ENCODE measurements at regions not wholly inside any gene's neighbourhood (a gene's known extent, or its start where the extent isn't known, plus 50 kb on each side); places are given as distances from the start of the nearest gene placed in this dataset.

GRCh38 chr2:59737299-59737698 is 816.2 kb downstream of the BCL11A start:
- Mint-ChIP-seq H3K4me3 (ENCODE audit: unreplicated experiment) (no peak overlapping the region), H3K4me1 (ENCODE audit: unreplicated experiment) (no peaks in the 10 kb centered on the region), H3K27me3 (ENCODE audit: unreplicated experiment) (no peaks in the 10 kb centered on the region), H3K36me3 (ENCODE audit: low read depth, unreplicated experiment) (no peaks in the 10 kb centered on the region), H3K27ac (ENCODE audit: unreplicated experiment) (no peak overlapping the region), H3K9me3 (ENCODE audit: unreplicated experiment) (no peaks in the 10 kb centered on the region)
- no peak for DNase-seq (ENCODE audit: low spot score)
- TF ChIP-seq, protein P1, sequence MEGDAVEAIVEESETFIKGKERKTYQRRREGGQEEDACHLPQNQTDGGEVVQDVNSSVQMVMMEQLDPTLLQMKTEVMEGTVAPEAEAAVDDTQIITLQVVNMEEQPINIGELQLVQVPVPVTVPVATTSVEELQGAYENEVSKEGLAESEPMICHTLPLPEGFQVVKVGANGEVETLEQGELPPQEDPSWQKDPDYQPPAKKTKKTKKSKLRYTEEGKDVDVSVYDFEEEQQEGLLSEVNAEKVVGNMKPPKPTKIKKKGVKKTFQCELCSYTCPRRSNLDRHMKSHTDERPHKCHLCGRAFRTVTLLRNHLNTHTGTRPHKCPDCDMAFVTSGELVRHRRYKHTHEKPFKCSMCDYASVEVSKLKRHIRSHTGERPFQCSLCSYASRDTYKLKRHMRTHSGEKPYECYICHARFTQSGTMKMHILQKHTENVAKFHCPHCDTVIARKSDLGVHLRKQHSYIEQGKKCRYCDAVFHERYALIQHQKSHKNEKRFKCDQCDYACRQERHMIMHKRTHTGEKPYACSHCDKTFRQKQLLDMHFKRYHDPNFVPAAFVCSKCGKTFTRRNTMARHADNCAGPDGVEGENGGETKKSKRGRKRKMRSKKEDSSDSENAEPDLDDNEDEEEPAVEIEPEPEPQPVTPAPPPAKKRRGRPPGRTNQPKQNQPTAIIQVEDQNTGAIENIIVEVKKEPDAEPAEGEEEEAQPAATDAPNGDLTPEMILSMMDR (IDR thresholded peaks at IDR 0.05; ENCODE audit: unreplicated experiment), result no peak

DNA sequence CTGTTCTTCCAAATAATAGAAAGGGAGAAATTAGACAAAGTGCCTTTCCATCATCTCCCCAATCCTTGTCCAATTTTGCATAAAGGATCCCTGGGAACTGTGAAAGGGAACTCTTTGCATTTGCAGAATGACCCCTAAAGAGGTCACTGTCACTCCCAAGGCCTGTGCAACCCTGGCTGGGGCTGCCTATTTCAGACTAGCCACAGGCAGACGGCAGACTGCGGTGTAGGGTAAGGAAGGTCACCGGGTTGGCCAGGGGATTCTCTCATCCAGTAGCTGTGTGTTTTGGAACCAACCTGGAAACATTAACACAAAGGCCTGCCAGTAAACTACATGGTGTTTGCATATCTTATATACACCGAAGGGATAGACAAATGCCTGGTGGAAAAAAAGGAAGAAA is 818.7 kb downstream of the BCL11A start:
- DNase-seq (ENCODE audit: low spot score), result no peak
- Mint-ChIP-seq H3K4me1 (ENCODE audit: unreplicated experiment) (no peaks in the 10 kb centered on the region), H3K9me3 (ENCODE audit: unreplicated experiment) (no peaks in the 10 kb centered on the region), H3K4me3 (ENCODE audit: unreplicated experiment) (no peak overlapping the region), H3K36me3 (ENCODE audit: low read depth, unreplicated experiment) (no peaks in the 10 kb centered on the region), H3K27me3 (ENCODE audit: unreplicated experiment) (no peaks in the 10 kb centered on the region), H3K27ac (ENCODE audit: unreplicated experiment) (no peak overlapping the region)
- TF ChIP-seq, protein P1 (IDR thresholded peaks at IDR 0.05; ENCODE audit: unreplicated experiment), result no peak

DNA sequence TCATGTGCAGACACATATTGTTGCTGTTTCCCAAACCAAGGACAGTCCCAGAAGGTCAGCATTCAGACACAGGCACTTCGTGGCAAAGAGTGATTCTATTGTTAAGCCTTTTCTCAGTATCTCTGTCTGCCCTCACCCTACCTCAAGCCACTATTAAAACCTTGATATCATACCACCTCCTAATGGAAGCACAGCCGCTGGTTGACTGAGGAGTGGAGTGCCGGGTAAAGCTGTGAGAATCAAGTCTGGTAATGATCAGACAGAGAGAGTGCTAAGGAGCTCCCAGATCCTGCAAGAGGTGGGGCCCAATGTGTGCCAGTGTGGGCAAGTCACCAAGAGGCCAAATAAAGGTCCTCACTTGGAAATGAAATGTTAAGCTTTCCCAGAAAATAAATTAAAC is 819.5 kb downstream of the BCL11A start:
- H3K27ac Mint-ChIP-seq (ENCODE audit: unreplicated experiment), result no peak overlapping the region
- H3K27me3 Mint-ChIP-seq (ENCODE audit: unreplicated experiment), result no peaks in the 10 kb centered on the region
- DNase-seq (ENCODE audit: low spot score), result no peak
- no peaks in the 10 kb centered on the region for H3K9me3 Mint-ChIP-seq (ENCODE audit: unreplicated experiment)
- no peaks in the 10 kb centered on the region for H3K4me1 Mint-ChIP-seq (ENCODE audit: unreplicated experiment)
- H3K4me3 Mint-ChIP-seq (ENCODE audit: unreplicated experiment), result no peak overlapping the region
- TF ChIP-seq, protein P1 (IDR thresholded peaks at IDR 0.05; ENCODE audit: unreplicated experiment), result no peak
- no peaks in the 10 kb centered on the region for H3K36me3 Mint-ChIP-seq (ENCODE audit: low read depth, unreplicated experiment)

DNA sequence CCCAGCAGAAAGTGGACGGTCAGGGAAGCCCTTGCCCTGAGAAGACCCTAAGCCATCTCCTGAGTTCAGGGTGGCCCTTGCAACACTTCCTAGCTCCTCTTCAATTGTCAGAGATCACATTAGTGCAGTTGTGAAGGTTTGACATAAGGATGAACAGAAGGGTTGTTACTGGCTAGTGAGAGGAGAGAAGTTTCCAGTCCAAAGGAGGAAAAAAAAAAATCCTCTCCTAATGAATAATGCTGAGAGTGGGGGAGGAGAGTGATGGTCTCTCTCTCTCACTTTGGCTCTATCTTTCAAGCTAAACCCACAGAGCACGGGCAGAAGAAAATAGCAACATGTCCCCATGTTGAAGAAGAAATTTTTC is 819.9 kb downstream of the BCL11A start:
- H3K36me3 Mint-ChIP-seq (ENCODE audit: low read depth, unreplicated experiment), result no peaks in the 10 kb centered on the region

DNA sequence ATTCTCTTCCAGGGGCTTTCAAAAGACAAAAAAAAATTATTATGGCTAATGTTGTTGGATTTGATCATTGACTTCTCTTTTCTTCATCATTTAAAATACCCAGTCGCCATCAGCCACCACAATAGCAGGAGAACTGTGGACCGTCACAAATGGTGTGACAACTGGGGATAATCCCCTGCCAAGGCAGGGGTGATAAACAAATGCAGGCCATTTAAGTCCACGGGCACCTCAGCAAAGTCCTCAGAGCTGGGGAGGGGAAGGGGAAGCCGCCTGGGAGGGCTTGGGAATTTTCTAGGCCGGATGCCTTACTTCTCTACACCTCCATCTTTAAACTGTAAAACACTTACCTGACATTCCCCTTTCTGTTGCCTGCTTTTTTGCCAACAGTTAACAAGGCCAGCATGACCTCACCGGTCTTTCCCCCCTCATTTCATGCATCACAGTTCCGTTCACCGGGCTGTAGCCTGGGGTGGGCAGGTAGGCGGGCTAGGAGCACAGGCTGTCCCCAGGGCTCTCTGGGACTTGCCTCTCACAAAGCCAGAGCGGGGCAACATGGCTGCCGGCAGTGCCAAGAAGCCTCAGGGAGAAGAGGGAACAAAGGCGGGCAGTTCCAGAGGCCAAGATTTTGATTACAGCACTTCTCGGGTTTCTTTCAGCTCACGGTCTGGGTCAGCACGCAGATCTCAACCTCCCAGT is 820.4 kb downstream of the BCL11A start:
- DNase-seq (ENCODE audit: low spot score), result no peak
- H3K4me3 Mint-ChIP-seq (ENCODE audit: unreplicated experiment), result no peak overlapping the region
- no peaks in the 10 kb centered on the region for H3K4me1 Mint-ChIP-seq (ENCODE audit: unreplicated experiment)
- H3K36me3 Mint-ChIP-seq (ENCODE audit: low read depth, unreplicated experiment), result no peaks in the 10 kb centered on the region
- no peaks in the 10 kb centered on the region for H3K9me3 Mint-ChIP-seq (ENCODE audit: unreplicated experiment)
- no peaks in the 10 kb centered on the region for H3K27me3 Mint-ChIP-seq (ENCODE audit: unreplicated experiment)
- TF ChIP-seq, protein P1 (IDR thresholded peaks at IDR 0.05; ENCODE audit: unreplicated experiment), result no peak
- H3K27ac Mint-ChIP-seq (ENCODE audit: unreplicated experiment), result no peak overlapping the region

More for the DNA sequence above, 819.9 kb downstream of the BCL11A start:
- Mint-ChIP-seq H3K4me1 (ENCODE audit: unreplicated experiment) (no peaks in the 10 kb centered on the region), H3K9me3 (ENCODE audit: unreplicated experiment) (no peaks in the 10 kb centered on the region), H3K27ac (ENCODE audit: unreplicated experiment) (no peak overlapping the region), H3K4me3 (ENCODE audit: unreplicated experiment) (no peak overlapping the region), H3K27me3 (ENCODE audit: unreplicated experiment) (no peaks in the 10 kb centered on the region)
- TF ChIP-seq, protein P1 (IDR thresholded peaks at IDR 0.05; ENCODE audit: unreplicated experiment), result no peak
- no peak for DNase-seq (ENCODE audit: low spot score)
